Caco-2 (cell line): ENCODE measurements at regions not wholly inside any gene's neighbourhood (a gene's known extent, or its start where the extent isn't known, plus 50 kb on each side); places are given as distances from the start of the nearest gene placed in this dataset.

Experiments used
- BruUV-seq: library from RNA; stranded (reverse); fragments of 400-500 nt; replicated peaks from 2 replicates; lab custom pipeline; 2021; lab: Mats Ljungman, UMichigan
- CTCF ChIA-PET: fragments of 300-600 bp; sonication (Branson Sonifier 250); formaldehyde crosslinking; loops from one replicate; lab custom pipeline; 2022; ENCODE audit warnings: antibody characterized with exemption; lab: Charles Lee
- POLR2A ChIA-PET: fragments of 300-600 bp; sonication (Branson Sonifier 250); formaldehyde crosslinking; loops from one replicate; lab custom pipeline; 2022; ENCODE audit warnings: antibody characterized with exemption; lab: Charles Lee
- DNase-seq, 2 experiments: peaks; one replicate each; pipeline versions ENCODE4 v3.0.0 to v3.0.0-alpha.2; 2020 to 2022
- H3K27me3 ChIP-seq: replicated peaks from 2 replicates; pipeline ENCODE4 v1.6.0; 2011; ENCODE audit warnings: low read length; ENCODE audit not compliant: control insufficient read depth, insufficient read depth
- H3K36me3 ChIP-seq: 2 replicates; pipeline ENCODE4 v1.5.1; 2011; ENCODE audit warnings: low read length; ENCODE audit not compliant: control insufficient read depth, insufficient read depth
- H3K4me1 ChIP-seq: fragments of 250-450 bp; sonication (Bioruptor Pico); 2 replicates; pipeline ENCODE4 v1.5.1; 2020; ENCODE audit warnings: mild to moderate bottlenecking
- H3K4me3 ChIP-seq: 2 replicates; pipeline ENCODE4 v1.5.1; 2011; ENCODE audit warnings: low read depth, mild to moderate bottlenecking, control low read depth, low read length
- H3K9me3 ChIP-seq: fragments of 250-450 bp; sonication (Bioruptor Pico); 2 replicates; pipeline ENCODE4 v1.5.1; 2020; ENCODE audit warnings: mild to moderate bottlenecking, moderate library complexity
- H3K27ac Mint-ChIP-seq: one replicate; pipeline ENCODE4 v1.8.0; 2022; ENCODE audit warnings: mixed read lengths; ENCODE audit not compliant: unreplicated experiment
- H3K27me3 Mint-ChIP-seq: one replicate; pipeline ENCODE4 v1.8.0; 2022; ENCODE audit warnings: mixed read lengths; ENCODE audit not compliant: insufficient read depth, unreplicated experiment
- H3K36me3 Mint-ChIP-seq: one replicate; pipeline ENCODE4 v1.8.0; 2022; ENCODE audit warnings: mild to moderate bottlenecking, mixed read lengths; ENCODE audit not compliant: insufficient read depth, unreplicated experiment
- H3K4me1 Mint-ChIP-seq: one replicate; pipeline ENCODE4 v1.8.0; 2022; ENCODE audit warnings: low read depth, mixed read lengths; ENCODE audit not compliant: unreplicated experiment
- H3K4me3 Mint-ChIP-seq: one replicate; pipeline ENCODE4 v1.8.0; 2022; ENCODE audit warnings: mild to moderate bottlenecking, moderate library complexity, mixed read lengths; ENCODE audit not compliant: unreplicated experiment
- H3K9me3 Mint-ChIP-seq: one replicate; pipeline ENCODE4 v1.8.0; 2022; ENCODE audit warnings: mixed read lengths; ENCODE audit not compliant: unreplicated experiment
- intact Hi-C: fragments of 100-400 bp; cut with micrococcal nuclease; formaldehyde crosslinking; loops from one replicate; pipeline ENCODE4 v1.10.0; 2022; ENCODE audit not compliant: unreplicated experiment
- TF ChIP-seq, protein P1 (sequence below), 2 experiments: fragments of 200-600 bp in 1 of 2; IDR thresholded peaks; 1 replicate in 1 of 2; 2 replicates in 1 of 2; pipeline versions ENCODE4 v1.5.1 to v1.8.0; 2011 to 2022; ENCODE audit warnings: antibody characterized with exemption in 1 of 2, control low read depth in 1 of 2, inconsistent platforms in 1 of 2, low read depth in 1 of 2, low read length in 1 of 2, mild to moderate bottlenecking in 1 of 2, moderate library complexity in 1 of 2; ENCODE audit not compliant: insufficient read depth in 1 of 2, severe bottlenecking in 1 of 2, unreplicated experiment in 1 of 2

DNA sequence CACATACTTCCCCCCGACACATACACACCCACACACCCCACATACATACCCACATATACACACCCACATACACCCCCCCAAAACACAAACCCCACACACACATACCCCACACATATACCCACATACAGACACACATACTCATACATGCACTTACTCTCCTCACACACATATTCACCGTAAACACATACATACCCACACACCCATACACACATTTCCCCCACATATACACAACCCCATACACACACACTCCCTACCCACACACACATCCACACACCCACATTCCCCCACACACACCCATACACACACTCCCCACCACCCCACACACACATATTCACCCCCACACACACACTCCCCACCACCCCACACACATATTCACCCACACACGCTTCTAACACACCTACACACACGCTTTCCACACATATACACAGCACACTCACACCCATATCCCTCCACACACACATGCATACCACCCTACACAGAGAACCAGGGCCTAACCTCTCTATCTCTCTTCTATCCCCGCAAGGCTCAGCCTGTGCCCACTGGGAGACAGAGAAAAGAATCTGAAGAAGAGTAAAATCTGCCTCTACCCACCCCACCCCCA is 182.4 kb upstream of the ETAA1 start:
- no peak overlapping the region for H3K4me3 ChIP-seq
- intact Hi-C loops: loop anchor here (1.0 kb wide), 2 partner anchors 232 to 627 kb away; no protein-coding TSS in a partner anchor
- ChIA-PET POLR2A (no interaction called here), CTCF (interaction anchor here (0.6 kb wide), 2 partner anchors 331 to 638 kb away, joined by 3 read pairs; no protein-coding TSS in a partner anchor)
- Mint-ChIP-seq H3K27me3 (no peaks in the 10 kb centered on the region), H3K4me3 (no peak overlapping the region), H3K27ac (no peak overlapping the region), H3K36me3 (no peaks in the 10 kb centered on the region), H3K4me1 (no peaks in the 10 kb centered on the region), H3K9me3 (peaks cover 10% of the 10 kb centered on the region)
- no peaks in the 10 kb centered on the region for H3K36me3 ChIP-seq
- H3K4me1 ChIP-seq: no peaks in the 10 kb centered on the region
- H3K27me3 ChIP-seq: no peaks in the 10 kb centered on the region
- no peak for DNase-seq
- TF ChIP-seq, protein P1, sequence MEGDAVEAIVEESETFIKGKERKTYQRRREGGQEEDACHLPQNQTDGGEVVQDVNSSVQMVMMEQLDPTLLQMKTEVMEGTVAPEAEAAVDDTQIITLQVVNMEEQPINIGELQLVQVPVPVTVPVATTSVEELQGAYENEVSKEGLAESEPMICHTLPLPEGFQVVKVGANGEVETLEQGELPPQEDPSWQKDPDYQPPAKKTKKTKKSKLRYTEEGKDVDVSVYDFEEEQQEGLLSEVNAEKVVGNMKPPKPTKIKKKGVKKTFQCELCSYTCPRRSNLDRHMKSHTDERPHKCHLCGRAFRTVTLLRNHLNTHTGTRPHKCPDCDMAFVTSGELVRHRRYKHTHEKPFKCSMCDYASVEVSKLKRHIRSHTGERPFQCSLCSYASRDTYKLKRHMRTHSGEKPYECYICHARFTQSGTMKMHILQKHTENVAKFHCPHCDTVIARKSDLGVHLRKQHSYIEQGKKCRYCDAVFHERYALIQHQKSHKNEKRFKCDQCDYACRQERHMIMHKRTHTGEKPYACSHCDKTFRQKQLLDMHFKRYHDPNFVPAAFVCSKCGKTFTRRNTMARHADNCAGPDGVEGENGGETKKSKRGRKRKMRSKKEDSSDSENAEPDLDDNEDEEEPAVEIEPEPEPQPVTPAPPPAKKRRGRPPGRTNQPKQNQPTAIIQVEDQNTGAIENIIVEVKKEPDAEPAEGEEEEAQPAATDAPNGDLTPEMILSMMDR (IDR thresholded peaks at IDR 0.05; ENCODE audit: insufficient read depth in 1 of 2, low read depth in 1 of 2, low read length in 1 of 2, severe bottlenecking in 1 of 2, unreplicated experiment in 1 of 2): no peak
- no peaks in the 10 kb centered on the region for H3K9me3 ChIP-seq
- BruUV-seq: no TSS peak

DNA sequence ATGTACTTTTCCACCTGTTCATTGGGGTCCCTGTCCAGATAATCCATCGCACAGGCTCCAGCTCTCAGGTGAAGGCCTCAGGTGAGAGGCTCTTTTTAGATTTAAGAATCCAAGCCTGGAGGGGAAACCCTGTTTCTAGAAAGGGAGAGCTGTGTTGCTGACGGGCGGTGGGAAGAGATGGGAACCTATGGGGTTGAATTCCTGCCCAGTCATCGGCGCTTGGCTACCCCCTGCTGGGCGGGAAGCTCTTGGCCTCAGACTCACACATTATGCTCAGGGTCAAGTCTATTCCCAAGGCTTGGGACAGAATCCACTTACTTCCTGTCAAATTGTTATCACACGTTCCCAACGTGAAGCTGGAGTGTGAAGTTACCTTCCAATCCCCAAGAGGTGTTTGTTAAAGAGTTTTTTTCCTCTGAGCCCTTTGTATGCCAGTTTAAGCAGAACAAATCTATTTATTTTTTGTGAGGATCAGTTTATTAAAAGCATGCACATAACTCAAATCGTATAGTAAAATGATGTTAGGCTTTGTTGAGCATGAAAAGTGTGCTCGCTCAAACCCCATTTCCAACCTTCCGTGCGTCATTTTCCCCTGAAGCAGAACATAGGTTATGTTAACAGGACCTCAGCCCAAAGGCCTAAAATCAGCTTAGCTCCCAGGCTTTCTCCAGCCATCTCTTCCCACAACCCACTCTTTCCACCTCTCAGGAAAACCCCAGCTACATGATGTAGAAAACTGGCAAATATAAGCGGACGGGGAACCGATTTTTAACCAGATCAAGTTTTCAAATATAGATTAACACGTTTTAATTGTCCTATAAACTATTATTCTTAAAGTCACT is 181.7 kb upstream of the ETAA1 start:
- H3K4me1 Mint-ChIP-seq: no peaks in the 10 kb centered on the region
- TF ChIP-seq, protein P1 (IDR thresholded peaks at IDR 0.05; ENCODE audit: insufficient read depth in 1 of 2, low read depth in 1 of 2, low read length in 1 of 2, severe bottlenecking in 1 of 2, unreplicated experiment in 1 of 2): peak; percentile 51 to 65
- H3K27me3 ChIP-seq: no peaks in the 10 kb centered on the region
- no peaks in the 10 kb centered on the region for H3K36me3 Mint-ChIP-seq
- H3K27me3 Mint-ChIP-seq: no peaks in the 10 kb centered on the region
- no peak overlapping the region for H3K27ac Mint-ChIP-seq
- H3K4me1 ChIP-seq: no peaks in the 10 kb centered on the region
- no peaks in the 10 kb centered on the region for H3K9me3 ChIP-seq
- H3K9me3 Mint-ChIP-seq: peaks cover 10% of the 10 kb centered on the region
- DNase-seq: peak; percentile 46 to 64
- intact Hi-C loops: loop anchor here (1.0 kb wide), 2 partner anchors 233 to 628 kb away; no protein-coding TSS in a partner anchor
- ChIA-PET CTCF (interaction anchor here (0.6 kb wide), 2 partner anchors 331 to 639 kb away, joined by 3 read pairs; no protein-coding TSS in a partner anchor), POLR2A (no interaction called here)
- no TSS peak for BruUV-seq
- no peak overlapping the region for H3K4me3 ChIP-seq
- no peaks in the 10 kb centered on the region for H3K36me3 ChIP-seq
- H3K4me3 Mint-ChIP-seq: no peak overlapping the region

DNA sequence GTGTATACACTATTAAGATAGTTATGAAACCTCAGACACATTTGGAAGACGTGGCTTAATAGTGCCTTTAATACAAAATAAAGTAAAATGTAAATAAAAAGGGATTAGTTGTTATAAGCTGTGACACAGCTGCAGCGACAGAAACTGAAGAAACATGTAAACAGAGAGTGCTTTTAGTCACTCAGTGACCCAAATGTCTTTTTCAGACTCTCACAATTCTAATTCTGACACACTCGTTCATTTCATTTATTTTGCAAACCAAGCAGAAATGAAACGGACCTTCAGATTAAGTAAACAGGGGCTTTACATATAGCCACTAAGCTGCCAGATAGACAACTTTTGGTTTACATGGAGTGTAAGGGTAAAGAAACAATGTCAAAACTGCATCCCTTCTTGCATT is 181.0 kb upstream of the ETAA1 start:
- Mint-ChIP-seq H3K4me1 (no peaks in the 10 kb centered on the region), H3K36me3 (no peaks in the 10 kb centered on the region), H3K4me3 (no peak overlapping the region), H3K27ac (no peak overlapping the region), H3K27me3 (no peaks in the 10 kb centered on the region), H3K9me3 (peaks cover 10% of the 10 kb centered on the region)
- no peaks in the 10 kb centered on the region for H3K9me3 ChIP-seq
- no peaks in the 10 kb centered on the region for H3K36me3 ChIP-seq
- no peaks in the 10 kb centered on the region for H3K4me1 ChIP-seq
- DNase-seq: no peak
- no peak overlapping the region for H3K4me3 ChIP-seq
- CTCF ChIA-PET: no interaction called here
- POLR2A ChIA-PET: no interaction called here
- no peaks in the 10 kb centered on the region for H3K27me3 ChIP-seq
- TF ChIP-seq, protein P1 (IDR thresholded peaks at IDR 0.05; ENCODE audit: insufficient read depth in 1 of 2, low read depth in 1 of 2, low read length in 1 of 2, severe bottlenecking in 1 of 2, unreplicated experiment in 1 of 2): no peak
- no TSS peak for BruUV-seq
- intact Hi-C loops: no loop called here
